ENCODE measurements at regions not wholly inside any gene's neighbourhood (a gene's known extent, or its start where the extent isn't known, plus 50 kb on each side); places are given as distances from the start of the nearest gene placed in this dataset.

DNA sequence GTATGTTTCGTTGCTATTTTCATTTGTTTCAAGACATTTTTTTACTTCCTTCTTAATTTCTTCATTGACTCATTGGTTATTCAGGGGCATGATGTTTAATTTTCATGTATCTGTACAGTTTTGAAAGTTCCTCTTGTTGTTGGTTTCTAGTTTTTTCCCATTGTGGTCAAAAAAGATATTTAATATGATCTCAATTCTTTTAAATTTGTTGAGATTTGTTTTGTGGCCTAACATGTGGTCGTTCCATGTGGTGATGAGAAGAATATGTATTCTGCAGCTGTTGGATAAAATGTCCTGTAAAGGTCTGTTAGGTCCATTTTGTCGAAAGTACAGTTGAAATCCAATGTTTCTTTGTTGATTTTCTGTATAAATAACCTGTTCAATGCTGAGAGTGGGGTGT is 110.3 kb upstream of the MAP4K4 start:
- no peaks in the 10 kb centered on the region for H4K20me1 ChIP-seq (ENCODE audit: control insufficient read depth, extremely low read depth, insufficient read depth, low read length)
- no peak overlapping the region for H2AFZ ChIP-seq (ENCODE audit: low read length)
- no peaks in the 10 kb centered on the region for H3K9me3 ChIP-seq (ENCODE audit: control insufficient read depth, insufficient read depth, low read depth, low read length)
- no peak overlapping the region for H3K27ac ChIP-seq (ENCODE audit: insufficient read depth, low read length)
- H3K27me3 ChIP-seq (ENCODE audit: control insufficient read depth, insufficient read depth, low read length), result no peaks in the 10 kb centered on the region
- H3K4me2 ChIP-seq (ENCODE audit: extremely low read depth, insufficient read depth, low read length), result no peak overlapping the region
- no peak for TF ChIP-seq EZH2 (IDR thresholded peaks at IDR 0.05; ENCODE audit: low read length, missing control alignments)
- TF ChIP-seq, protein P1, sequence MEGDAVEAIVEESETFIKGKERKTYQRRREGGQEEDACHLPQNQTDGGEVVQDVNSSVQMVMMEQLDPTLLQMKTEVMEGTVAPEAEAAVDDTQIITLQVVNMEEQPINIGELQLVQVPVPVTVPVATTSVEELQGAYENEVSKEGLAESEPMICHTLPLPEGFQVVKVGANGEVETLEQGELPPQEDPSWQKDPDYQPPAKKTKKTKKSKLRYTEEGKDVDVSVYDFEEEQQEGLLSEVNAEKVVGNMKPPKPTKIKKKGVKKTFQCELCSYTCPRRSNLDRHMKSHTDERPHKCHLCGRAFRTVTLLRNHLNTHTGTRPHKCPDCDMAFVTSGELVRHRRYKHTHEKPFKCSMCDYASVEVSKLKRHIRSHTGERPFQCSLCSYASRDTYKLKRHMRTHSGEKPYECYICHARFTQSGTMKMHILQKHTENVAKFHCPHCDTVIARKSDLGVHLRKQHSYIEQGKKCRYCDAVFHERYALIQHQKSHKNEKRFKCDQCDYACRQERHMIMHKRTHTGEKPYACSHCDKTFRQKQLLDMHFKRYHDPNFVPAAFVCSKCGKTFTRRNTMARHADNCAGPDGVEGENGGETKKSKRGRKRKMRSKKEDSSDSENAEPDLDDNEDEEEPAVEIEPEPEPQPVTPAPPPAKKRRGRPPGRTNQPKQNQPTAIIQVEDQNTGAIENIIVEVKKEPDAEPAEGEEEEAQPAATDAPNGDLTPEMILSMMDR (conservative IDR thresholded peaks at IDR 0.05 in 1 of 2, IDR thresholded peaks at IDR 0.05 in 1 of 2; ENCODE audit: low read depth in 1 of 2, low read length in 2 of 2), result no peak
- H3K4me1 ChIP-seq (ENCODE audit: control insufficient read depth, extremely low read depth, insufficient read depth, low read length), result no peaks in the 10 kb centered on the region
- H3K9ac ChIP-seq (ENCODE audit: insufficient read depth, low read length), result no peak overlapping the region
- no peak overlapping the region for H3K4me3 ChIP-seq (replicated peaks in 1 of 4; ENCODE audit: control extremely low read depth in 1 of 4, insufficient read depth in 1 of 4, low read depth in 3 of 4, low read length in 4 of 4)
- no peaks in the 10 kb centered on the region for H3K36me3 ChIP-seq (ENCODE audit: control insufficient read depth, insufficient read depth, low read length)
- DNase-seq (ENCODE audit: low read depth in 2 of 2), result no peak
- no peaks in the 10 kb centered on the region for H3K79me2 ChIP-seq (ENCODE audit: control insufficient read depth, insufficient read depth, low read length)

DNA sequence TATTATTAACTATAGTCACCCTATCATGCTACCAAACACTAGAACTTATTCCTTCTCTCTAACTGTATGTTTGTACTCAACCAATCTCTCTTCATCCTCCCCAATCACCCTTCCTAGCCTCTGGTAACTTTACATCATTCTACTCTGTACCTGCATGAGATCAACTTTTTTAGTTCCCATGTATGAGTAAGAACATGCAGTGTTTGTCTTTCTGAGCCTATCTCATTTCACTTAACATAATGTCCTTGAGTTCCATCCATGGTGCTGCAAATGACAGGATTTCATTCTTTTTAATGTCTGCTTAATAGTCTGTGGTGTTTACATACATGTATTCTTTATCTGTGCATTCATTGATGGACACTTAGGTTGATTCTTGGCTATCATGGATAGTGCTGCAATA is 108.9 kb upstream of the RFX8 start:
- H3K36me3 ChIP-seq (ENCODE audit: control insufficient read depth, insufficient read depth, low read length), result no peaks in the 10 kb centered on the region
- H3K4me2 ChIP-seq (ENCODE audit: extremely low read depth, insufficient read depth, low read length), result no peak overlapping the region
- H2AFZ ChIP-seq (ENCODE audit: low read length), result no peak overlapping the region
- no peak overlapping the region for H3K4me3 ChIP-seq (replicated peaks in 1 of 4; ENCODE audit: control extremely low read depth in 1 of 4, insufficient read depth in 1 of 4, low read depth in 3 of 4, low read length in 4 of 4)
- no peak overlapping the region for H3K27ac ChIP-seq (ENCODE audit: insufficient read depth, low read length)
- no peaks in the 10 kb centered on the region for H4K20me1 ChIP-seq (ENCODE audit: control insufficient read depth, extremely low read depth, insufficient read depth, low read length)
- H3K9ac ChIP-seq (ENCODE audit: insufficient read depth, low read length), result no peak overlapping the region
- H3K9me3 ChIP-seq (ENCODE audit: control insufficient read depth, insufficient read depth, low read depth, low read length), result no peaks in the 10 kb centered on the region
- H3K4me1 ChIP-seq (ENCODE audit: control insufficient read depth, extremely low read depth, insufficient read depth, low read length), result no peaks in the 10 kb centered on the region
- TF ChIP-seq EZH2 (IDR thresholded peaks at IDR 0.05; ENCODE audit: low read length, missing control alignments), result no peak
- no peak for DNase-seq (ENCODE audit: low read depth in 2 of 2)
- H3K27me3 ChIP-seq (ENCODE audit: control insufficient read depth, insufficient read depth, low read length), result no peaks in the 10 kb centered on the region
- H3K79me2 ChIP-seq (ENCODE audit: control insufficient read depth, insufficient read depth, low read length), result no peaks in the 10 kb centered on the region

- no peak for TF ChIP-seq EZH2 (IDR thresholded peaks at IDR 0.05; ENCODE audit: low read length, missing control alignments)
- TF ChIP-seq, protein P1 (conservative IDR thresholded peaks at IDR 0.05 in 1 of 2, IDR thresholded peaks at IDR 0.05 in 1 of 2; ENCODE audit: low read depth in 1 of 2, low read length in 2 of 2), result no peak
- DNase-seq (ENCODE audit: low read depth in 2 of 2), result no peak
- no peak overlapping the region for H3K4me2 ChIP-seq (ENCODE audit: extremely low read depth, insufficient read depth, low read length)
- H3K79me2 ChIP-seq (ENCODE audit: control insufficient read depth, insufficient read depth, low read length), result no peaks in the 10 kb centered on the region
- H4K20me1 ChIP-seq (ENCODE audit: control insufficient read depth, extremely low read depth, insufficient read depth, low read length), result no peaks in the 10 kb centered on the region
- H3K9me3 ChIP-seq (ENCODE audit: control insufficient read depth, insufficient read depth, low read depth, low read length), result no peaks in the 10 kb centered on the region
- H3K36me3 ChIP-seq (ENCODE audit: control insufficient read depth, insufficient read depth, low read length), result no peaks in the 10 kb centered on the region
- H3K27me3 ChIP-seq (ENCODE audit: control insufficient read depth, insufficient read depth, low read length), result no peaks in the 10 kb centered on the region
- no peak overlapping the region for H2AFZ ChIP-seq (ENCODE audit: low read length)
- H3K27ac ChIP-seq (ENCODE audit: insufficient read depth, low read length), result no peak overlapping the region
- H3K9ac ChIP-seq (ENCODE audit: insufficient read depth, low read length), result no peak overlapping the region
- H3K4me1 ChIP-seq (ENCODE audit: control insufficient read depth, extremely low read depth, insufficient read depth, low read length), result no peaks in the 10 kb centered on the region
- no peak overlapping the region for H3K4me3 ChIP-seq (replicated peaks in 1 of 4; ENCODE audit: control extremely low read depth in 1 of 4, insufficient read depth in 1 of 4, low read depth in 3 of 4, low read length in 4 of 4)
Observed at GRCh38 chr2:101581675-101582299, 106.9 kb upstream of the RFX8 start.

Measured in fibroblast of lung (primary cell).